ENCODE measurements at regions not wholly inside any gene's neighbourhood (a gene's known extent, or its start where the extent isn't known, plus 50 kb on each side); places are given as distances from the start of the nearest gene placed in this dataset.
A peak's percentile ranks its signal among the peaks of the same experiment; 100 is the strongest.

DNA sequence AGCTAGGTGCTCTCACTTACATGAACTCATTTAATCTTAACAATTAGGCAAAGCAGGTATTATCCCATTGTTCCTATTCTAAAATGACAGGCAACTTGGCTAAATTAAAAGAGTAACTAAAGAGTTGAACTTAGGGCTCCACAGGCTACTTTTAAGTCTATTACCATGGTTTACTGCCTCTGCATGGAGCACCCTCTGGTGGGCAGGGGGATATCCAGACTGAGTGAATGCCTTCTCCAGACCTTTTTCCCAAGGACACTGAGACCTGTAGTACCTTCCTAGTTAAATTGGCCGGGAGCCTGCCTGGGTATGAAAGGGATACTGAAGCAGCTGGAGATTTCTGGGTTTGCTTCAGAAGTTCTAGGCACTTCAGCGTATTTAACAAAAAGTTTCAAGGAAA is 238.1 kb downstream of the ELAVL2 start:
- H3K27me3 ChIP-seq (ENCODE audit: control insufficient read depth in 2 of 2, insufficient read depth in 2 of 2, low read length in 2 of 2) = no peaks in the 10 kb centered on the region
- Mint-ChIP-seq H3K9me3 (peaks cover 0 to 13% (median 5%) of the 10 kb centered on the region in 11 donors), H3K4me1 (peaks cover 5 to 27% (median 19%) of the 10 kb centered on the region in 7 donors), H3K27ac (no peak overlapping the region), H3K36me3 (no peaks in the 10 kb centered on the region), H3K4me3 (no peak overlapping the region), H3K27me3 (no peaks in the 10 kb centered on the region)
- intact Hi-C loops (cut with micrococcal nuclease) = no loop called here
- DNase-seq (no peak), ATAC-seq (no peak)
- H3K9me3 ChIP-seq (ENCODE audit: control insufficient read depth in 2 of 3, low read length in 3 of 3) = no peaks in the 10 kb centered on the region
- H3K27ac ChIP-seq (ENCODE audit: low read depth, low read length) = no peak overlapping the region
- H3K36me3 ChIP-seq (ENCODE audit: control insufficient read depth in 2 of 3, insufficient read depth in 3 of 3, low read length in 3 of 3) = no peaks in the 10 kb centered on the region
- ChIA-PET POLR2A (no interaction called here), CTCF (no interaction called here)
- H3K4me1 ChIP-seq (ENCODE audit: control insufficient read depth in 2 of 2, insufficient read depth in 2 of 2, low read length in 2 of 2) = no peaks in the 10 kb centered on the region
- no peak overlapping the region for H3K4me3 ChIP-seq (ENCODE audit: low read length)

DNA sequence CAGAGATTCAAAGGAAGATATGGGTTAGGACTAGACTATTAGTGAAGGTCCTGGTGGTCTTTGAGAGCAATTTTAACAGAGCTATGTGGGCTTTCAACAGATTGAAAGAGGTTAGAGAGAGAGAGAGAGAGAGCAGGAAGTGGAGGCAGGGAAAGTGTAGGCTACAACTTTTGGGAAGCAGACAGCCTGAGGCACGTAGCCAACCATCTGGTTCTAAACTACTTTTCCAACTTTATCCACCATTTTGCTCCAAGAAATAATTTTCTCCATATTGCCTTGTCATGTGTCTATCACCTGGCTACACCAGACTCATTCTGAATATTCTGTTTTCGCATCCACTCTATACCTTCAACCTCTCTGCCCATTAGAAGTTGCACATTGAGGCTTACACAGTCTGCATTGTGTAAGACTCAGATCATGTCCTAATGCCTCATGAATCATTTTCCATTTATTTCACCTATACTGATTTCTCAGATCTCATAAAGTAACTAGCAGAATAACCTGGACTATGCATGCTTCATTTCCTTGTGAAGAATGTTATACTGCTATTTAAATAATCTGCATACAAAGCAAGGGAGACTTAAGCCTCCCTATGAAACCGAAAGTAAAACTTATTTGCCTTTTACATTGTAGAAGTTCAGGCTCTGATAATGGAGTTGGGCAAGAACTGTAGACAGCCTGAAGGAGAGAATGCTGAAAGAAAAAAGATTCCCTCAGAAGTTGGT is 235.6 kb downstream of the ELAVL2 start:
- H3K4me3 Mint-ChIP-seq = peak overlapping the region; percentile 14 to 73 (median 55)
- H3K36me3 Mint-ChIP-seq = no peaks in the 10 kb centered on the region
- peaks cover 0 to 10% (median 5%) of the 10 kb centered on the region in 11 donors for H3K9me3 Mint-ChIP-seq
- Histone ChIP-seq H3K9me3 (ENCODE audit: control insufficient read depth in 2 of 3, low read length in 3 of 3) (no peaks in the 10 kb centered on the region), H3K4me3 (ENCODE audit: low read length) (peak overlapping the region; percentile 39), H3K4me1 (ENCODE audit: control insufficient read depth in 2 of 2, insufficient read depth in 2 of 2, low read length in 2 of 2) (no peaks in the 10 kb centered on the region), H3K27ac (ENCODE audit: low read depth, low read length) (no peak overlapping the region), H3K36me3 (ENCODE audit: control insufficient read depth in 2 of 3, insufficient read depth in 3 of 3, low read length in 3 of 3) (no peaks in the 10 kb centered on the region), H3K27me3 (ENCODE audit: control insufficient read depth in 2 of 2, insufficient read depth in 2 of 2, low read length in 2 of 2) (no peaks in the 10 kb centered on the region)
- no peak for DNase-seq
- peaks cover 5 to 27% (median 19%) of the 10 kb centered on the region in 7 donors for H3K4me1 Mint-ChIP-seq
- intact Hi-C loops (cut with micrococcal nuclease) = no loop called here
- H3K27me3 Mint-ChIP-seq = peaks cover 0 to 3% (median 0%) of the 10 kb centered on the region in 5 donors
- peak overlapping the region in 2 of 9 donors; percentile 37 for H3K27ac Mint-ChIP-seq
- POLR2A ChIA-PET = no interaction called here
- CTCF ChIA-PET = no interaction called here
- ATAC-seq = no peak

DNA sequence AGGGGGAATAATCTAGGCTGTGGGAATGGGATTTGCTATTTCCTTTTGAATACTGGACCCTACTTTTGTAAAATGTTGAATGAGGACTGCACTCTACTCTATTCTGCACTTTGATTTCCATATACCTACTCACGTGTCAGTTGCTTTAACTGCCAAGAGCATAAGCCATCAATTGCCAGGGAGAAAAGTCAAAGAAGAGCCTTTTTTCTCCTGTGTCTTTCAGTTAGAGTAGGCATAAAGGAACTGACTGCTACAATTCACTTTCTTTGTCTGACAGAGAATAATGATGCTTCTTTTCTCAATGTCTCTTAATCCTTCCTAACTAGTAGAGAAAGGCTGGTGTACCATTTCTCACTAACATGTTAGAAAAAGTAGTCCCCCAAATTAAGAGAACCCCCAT is 231.6 kb downstream of the ELAVL2 start:
- Mint-ChIP-seq H3K27me3 (peaks cover 0 to 7% (median 0%) of the 10 kb centered on the region in 5 donors), H3K4me1 (peaks cover 5 to 25% (median 16%) of the 10 kb centered on the region in 7 donors), H3K9me3 (peaks cover 0 to 8% (median 5%) of the 10 kb centered on the region in 11 donors), H3K27ac (no peak overlapping the region), H3K4me3 (no peak overlapping the region), H3K36me3 (no peaks in the 10 kb centered on the region)
- DNase-seq = no peak
- Histone ChIP-seq H3K36me3 (ENCODE audit: control insufficient read depth in 2 of 3, insufficient read depth in 3 of 3, low read length in 3 of 3) (no peaks in the 10 kb centered on the region), H3K4me1 (ENCODE audit: control insufficient read depth in 2 of 2, insufficient read depth in 2 of 2, low read length in 2 of 2) (no peaks in the 10 kb centered on the region), H3K27me3 (ENCODE audit: control insufficient read depth in 2 of 2, insufficient read depth in 2 of 2, low read length in 2 of 2) (no peaks in the 10 kb centered on the region), H3K27ac (ENCODE audit: low read depth, low read length) (no peak overlapping the region), H3K4me3 (ENCODE audit: low read length) (no peak overlapping the region), H3K9me3 (ENCODE audit: control insufficient read depth in 2 of 3, low read length in 3 of 3) (no peaks in the 10 kb centered on the region)
- intact Hi-C loops (cut with micrococcal nuclease) = no loop called here
- ATAC-seq = no peak
- ChIA-PET CTCF (no interaction called here), POLR2A (no interaction called here)

DNA sequence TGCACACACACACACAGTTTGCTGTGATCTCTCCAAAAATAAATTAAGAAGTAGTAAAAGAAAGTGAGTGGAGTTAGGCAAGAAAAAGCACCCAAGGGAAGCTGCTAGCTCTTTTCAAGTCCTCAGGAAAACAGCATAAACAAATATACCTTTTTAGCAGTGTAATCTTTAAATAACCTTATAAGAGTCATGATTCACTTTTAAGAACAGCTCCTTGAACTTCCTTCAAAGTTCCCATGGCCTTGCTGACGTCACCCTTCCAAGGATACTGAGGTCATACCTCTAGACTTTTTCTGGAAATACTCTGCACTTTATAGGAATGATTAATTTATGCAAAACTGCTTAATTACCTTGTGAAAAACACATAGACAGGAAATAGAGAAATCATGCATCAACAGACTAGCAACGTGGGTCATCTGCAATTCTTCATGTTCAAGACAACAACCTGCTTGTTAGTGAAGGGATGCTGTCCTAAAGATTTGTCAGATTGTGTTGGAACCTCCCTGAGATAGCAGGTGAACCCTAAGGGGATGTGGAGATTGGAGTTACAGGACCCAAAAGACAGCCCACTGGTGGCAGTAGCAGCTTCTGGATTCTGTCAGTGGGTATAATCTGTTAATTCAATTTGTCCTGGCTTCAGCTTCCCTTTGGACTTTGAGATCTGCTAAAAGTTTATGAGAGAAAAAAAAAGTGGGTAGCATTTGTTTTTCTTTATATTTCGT is 229.0 kb downstream of the ELAVL2 start:
- no peaks in the 10 kb centered on the region for H3K4me1 ChIP-seq (ENCODE audit: control insufficient read depth in 2 of 2, insufficient read depth in 2 of 2, low read length in 2 of 2)
- Mint-ChIP-seq H3K27ac (no peak overlapping the region), H3K9me3 (peaks cover 0 to 5% (median 0%) of the 10 kb centered on the region in 11 donors), H3K36me3 (no peaks in the 10 kb centered on the region), H3K4me1 (peaks cover 0 to under 1% (median 0%) of the 10 kb centered on the region in 7 donors), H3K27me3 (peaks cover 0 to 7% (median 0%) of the 10 kb centered on the region in 5 donors), H3K4me3 (no peak overlapping the region)
- no peak overlapping the region for H3K27ac ChIP-seq (ENCODE audit: low read depth, low read length)
- intact Hi-C loops (cut with micrococcal nuclease) = no loop called here
- ATAC-seq (no peak), DNase-seq (no peak)
- no peaks in the 10 kb centered on the region for H3K27me3 ChIP-seq (ENCODE audit: control insufficient read depth in 2 of 2, insufficient read depth in 2 of 2, low read length in 2 of 2)
- no peak overlapping the region for H3K4me3 ChIP-seq (ENCODE audit: low read length)
- ChIA-PET CTCF (no interaction called here), POLR2A (no interaction called here)
- no peaks in the 10 kb centered on the region for H3K9me3 ChIP-seq (ENCODE audit: control insufficient read depth in 2 of 3, low read length in 3 of 3)
- no peaks in the 10 kb centered on the region for H3K36me3 ChIP-seq (ENCODE audit: control insufficient read depth in 2 of 3, insufficient read depth in 3 of 3, low read length in 3 of 3)

DNA sequence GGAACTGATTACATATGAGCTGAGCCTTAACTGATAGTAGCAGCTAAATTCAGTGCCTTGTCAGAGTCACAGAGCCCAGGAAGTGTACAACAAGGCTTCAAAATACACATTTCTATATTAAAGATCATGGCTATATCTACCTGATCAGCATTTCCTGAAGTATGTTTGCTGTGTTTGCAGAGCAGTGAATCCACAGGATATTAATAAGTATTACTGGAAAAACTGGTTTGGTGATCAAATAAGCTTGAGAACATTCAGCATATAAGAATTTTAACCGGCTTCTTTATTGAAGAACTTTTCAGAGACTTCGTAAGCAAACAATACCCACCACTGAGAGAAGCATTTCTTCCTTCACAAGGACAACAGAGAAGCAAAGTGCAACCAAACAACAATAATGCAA is 227.0 kb downstream of the ELAVL2 start:
- H3K36me3 ChIP-seq (ENCODE audit: control insufficient read depth in 2 of 3, insufficient read depth in 3 of 3, low read length in 3 of 3) = no peaks in the 10 kb centered on the region
- no peaks in the 10 kb centered on the region for H3K4me1 ChIP-seq (ENCODE audit: control insufficient read depth in 2 of 2, insufficient read depth in 2 of 2, low read length in 2 of 2)
- H3K4me3 ChIP-seq (ENCODE audit: low read length) = no peak overlapping the region
- Mint-ChIP-seq H3K4me1 (no peaks in the 10 kb centered on the region), H3K9me3 (peaks cover 0 to 5% (median 1%) of the 10 kb centered on the region in 11 donors), H3K27ac (no peak overlapping the region), H3K4me3 (no peak overlapping the region), H3K27me3 (peaks cover 0 to 7% (median 0%) of the 10 kb centered on the region in 5 donors), H3K36me3 (no peaks in the 10 kb centered on the region)
- H3K27me3 ChIP-seq (ENCODE audit: control insufficient read depth in 2 of 2, insufficient read depth in 2 of 2, low read length in 2 of 2) = no peaks in the 10 kb centered on the region
- ATAC-seq = no peak
- no peak for DNase-seq
- intact Hi-C loops (cut with micrococcal nuclease) = no loop called here
- H3K9me3 ChIP-seq (ENCODE audit: control insufficient read depth in 2 of 3, low read length in 3 of 3) = no peaks in the 10 kb centered on the region
- no peak overlapping the region for H3K27ac ChIP-seq (ENCODE audit: low read depth, low read length)
- CTCF ChIA-PET = no interaction called here
- POLR2A ChIA-PET = no interaction called here

DNA sequence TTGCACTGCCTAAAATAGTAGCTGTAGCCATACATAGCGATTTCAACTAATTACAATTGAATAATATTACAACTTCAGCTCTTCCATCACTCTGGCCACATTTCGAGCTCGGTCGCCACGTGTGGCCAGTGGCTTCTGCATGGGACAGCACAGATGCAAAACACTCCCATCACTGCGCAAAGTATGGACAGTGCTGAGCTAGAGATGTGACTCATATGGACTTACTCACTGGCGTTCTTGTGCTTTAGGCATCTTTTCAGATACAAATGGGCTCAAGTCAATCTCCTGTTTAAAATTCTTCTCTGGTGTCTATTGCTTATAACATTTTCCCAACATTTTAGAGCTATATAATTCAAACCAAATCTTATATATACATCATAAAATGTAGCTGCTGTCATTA is 222.7 kb downstream of the ELAVL2 start:
- intact Hi-C loops (cut with micrococcal nuclease) = no loop called here
- no peaks in the 10 kb centered on the region for H3K36me3 ChIP-seq (ENCODE audit: control insufficient read depth in 2 of 3, insufficient read depth in 3 of 3, low read length in 3 of 3)

DNA sequence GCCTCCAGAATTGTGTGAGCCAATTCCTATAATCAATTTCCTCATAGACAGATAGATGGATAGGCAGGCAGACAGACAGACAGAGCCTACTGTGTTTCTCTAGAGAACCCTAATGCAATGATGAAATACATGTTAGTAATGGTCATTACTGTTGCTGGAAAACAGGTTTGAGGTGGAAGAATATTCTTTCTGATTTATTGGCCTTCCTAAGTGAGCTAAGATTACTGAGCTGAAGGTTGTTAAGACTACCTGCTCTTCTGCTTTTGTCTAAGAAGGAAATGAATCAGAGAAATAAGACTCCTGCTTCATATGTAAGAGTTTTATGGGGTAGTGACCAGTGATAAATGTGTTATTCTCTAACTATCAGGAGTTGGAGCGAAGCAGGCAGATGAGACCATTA is 219.9 kb downstream of the ELAVL2 start:
- Mint-ChIP-seq H3K4me3 (no peak overlapping the region), H3K27me3 (no peaks in the 10 kb centered on the region), H3K9me3 (peaks cover 0 to 7% (median 2%) of the 10 kb centered on the region in 11 donors), H3K36me3 (no peaks in the 10 kb centered on the region), H3K27ac (no peak overlapping the region), H3K4me1 (peaks cover 0 to 3% (median 0%) of the 10 kb centered on the region in 7 donors)
- Histone ChIP-seq H3K27me3 (ENCODE audit: control insufficient read depth in 2 of 2, insufficient read depth in 2 of 2, low read length in 2 of 2) (no peaks in the 10 kb centered on the region), H3K36me3 (ENCODE audit: control insufficient read depth in 2 of 3, insufficient read depth in 3 of 3, low read length in 3 of 3) (no peaks in the 10 kb centered on the region), H3K4me1 (ENCODE audit: control insufficient read depth in 2 of 2, insufficient read depth in 2 of 2, low read length in 2 of 2) (no peaks in the 10 kb centered on the region), H3K9me3 (ENCODE audit: control insufficient read depth in 2 of 3, low read length in 3 of 3) (no peaks in the 10 kb centered on the region), H3K27ac (ENCODE audit: low read depth, low read length) (no peak overlapping the region), H3K4me3 (ENCODE audit: low read length) (no peak overlapping the region)
- intact Hi-C loops (cut with micrococcal nuclease) = no loop called here
- ChIA-PET CTCF (no interaction called here), POLR2A (no interaction called here)
- no peak for DNase-seq
- no peak for ATAC-seq

More for the DNA sequence above, 222.7 kb downstream of the ELAVL2 start:
- no peak overlapping the region for H3K4me3 Mint-ChIP-seq
- peaks cover 0 to 7% (median 0%) of the 10 kb centered on the region in 11 donors for H3K9me3 Mint-ChIP-seq
- H3K27me3 Mint-ChIP-seq = no peaks in the 10 kb centered on the region
- H3K27ac ChIP-seq (ENCODE audit: low read depth, low read length) = no peak overlapping the region
- H3K27me3 ChIP-seq (ENCODE audit: control insufficient read depth in 2 of 2, insufficient read depth in 2 of 2, low read length in 2 of 2) = no peaks in the 10 kb centered on the region
- H3K4me1 Mint-ChIP-seq = peaks cover 0 to 3% (median 0%) of the 10 kb centered on the region in 7 donors
- H3K9me3 ChIP-seq (ENCODE audit: control insufficient read depth in 2 of 3, low read length in 3 of 3) = no peaks in the 10 kb centered on the region
- no peak overlapping the region for H3K27ac Mint-ChIP-seq
- no peak overlapping the region for H3K4me3 ChIP-seq (ENCODE audit: low read length)
- no peak for DNase-seq
- no peaks in the 10 kb centered on the region for H3K4me1 ChIP-seq (ENCODE audit: control insufficient read depth in 2 of 2, insufficient read depth in 2 of 2, low read length in 2 of 2)
- no peaks in the 10 kb centered on the region for H3K36me3 Mint-ChIP-seq
- ATAC-seq = no peak
- ChIA-PET CTCF (no interaction called here), POLR2A (no interaction called here)

Data from naive thymus-derived CD4-positive, alpha-beta T cell (primary cell).